Glutamatergic neuron (in vitro differentiated cells): ENCODE measurements at regions not wholly inside any gene's neighbourhood (a gene's known extent, or its start where the extent isn't known, plus 50 kb on each side); places are given as distances from the start of the nearest gene placed in this dataset.

Experiments used
- DNase-seq: peaks from one replicate; pipeline ENCODE4 v3.0.0; 2022
- H3K27ac Mint-ChIP-seq: one replicate; pipeline ENCODE4 v1.8.0; 2020; ENCODE audit warnings: mild to moderate bottlenecking, mixed read lengths, inconsistent platforms; ENCODE audit not compliant: unreplicated experiment
- H3K27me3 Mint-ChIP-seq: one replicate; pipeline ENCODE4 v1.8.0; 2020; ENCODE audit warnings: mild to moderate bottlenecking, moderate library complexity, mixed read lengths, inconsistent platforms; ENCODE audit not compliant: unreplicated experiment
- H3K36me3 Mint-ChIP-seq: one replicate; pipeline ENCODE4 v1.8.0; 2020; ENCODE audit warnings: mild to moderate bottlenecking, mixed read lengths, inconsistent platforms; ENCODE audit not compliant: unreplicated experiment
- H3K4me1 Mint-ChIP-seq: one replicate; pipeline ENCODE4 v1.8.0; 2020; ENCODE audit warnings: mild to moderate bottlenecking, low read depth, mixed read lengths, inconsistent platforms; ENCODE audit not compliant: unreplicated experiment
- H3K4me3 Mint-ChIP-seq: one replicate; pipeline ENCODE4 v1.8.0; 2020; ENCODE audit warnings: mild to moderate bottlenecking, mixed read lengths, inconsistent platforms; ENCODE audit not compliant: unreplicated experiment
- H3K9me3 Mint-ChIP-seq: one replicate; pipeline ENCODE4 v1.8.0; 2020; ENCODE audit warnings: mild to moderate bottlenecking, moderate library complexity, mixed read lengths, inconsistent platforms; ENCODE audit not compliant: unreplicated experiment
- CTCF ChIP-seq: fragments of 200-600 bp; sonication (generic); IDR thresholded peaks from one replicate; pipeline ENCODE4 v1.5.0; 2021; ENCODE audit not compliant: partially characterized antibody, unreplicated experiment

- DNase-seq, result peak; percentile 41
- Mint-ChIP-seq H3K27ac (no peak overlapping the region), H3K27me3 (no peaks in the 10 kb centered on the region), H3K36me3 (no peaks in the 10 kb centered on the region), H3K4me3 (no peak overlapping the region), H3K4me1 (peaks cover 8% of the 10 kb centered on the region), H3K9me3 (peaks cover 4% of the 10 kb centered on the region)
- TF ChIP-seq CTCF, result no peak
Observed at GRCh38 chr10:4475827-4476490, 350.0 kb upstream of the AKR1E2 start.

DNA sequence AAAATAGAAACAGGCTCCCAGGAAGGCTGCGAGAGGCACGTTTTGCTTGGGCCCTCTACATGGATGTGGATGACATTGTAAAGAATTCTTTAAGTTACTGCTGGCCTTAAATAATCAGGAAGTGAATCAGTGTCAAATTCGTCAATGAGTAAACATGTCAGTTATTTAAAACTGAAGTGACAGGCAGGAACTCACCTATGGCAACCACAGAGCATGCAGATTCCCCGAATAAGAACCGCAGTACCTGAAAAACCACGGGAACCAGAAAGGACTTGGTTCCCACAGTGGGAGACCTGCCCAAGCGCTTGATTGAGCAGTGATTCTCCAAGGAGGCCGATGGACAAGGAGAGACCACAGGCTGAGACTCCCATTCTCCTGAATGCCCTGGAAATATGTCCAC, 351.2 kb upstream of the AKR1E2 start:
- H3K4me1 Mint-ChIP-seq, result peaks cover 8% of the 10 kb centered on the region
- H3K27ac Mint-ChIP-seq, result no peak overlapping the region
- peaks cover 4% of the 10 kb centered on the region for H3K9me3 Mint-ChIP-seq
- H3K36me3 Mint-ChIP-seq, result no peaks in the 10 kb centered on the region
- no peak overlapping the region for H3K4me3 Mint-ChIP-seq
- no peak for TF ChIP-seq CTCF
- no peak for DNase-seq
- no peaks in the 10 kb centered on the region for H3K27me3 Mint-ChIP-seq

- Mint-ChIP-seq H3K27me3 (no peaks in the 10 kb centered on the region), H3K27ac (no peak overlapping the region), H3K4me1 (peaks cover 8% of the 10 kb centered on the region), H3K9me3 (peaks cover 4% of the 10 kb centered on the region), H3K36me3 (no peaks in the 10 kb centered on the region), H3K4me3 (no peak overlapping the region)
- TF ChIP-seq CTCF, result no peak
- no peak for DNase-seq
Observed at GRCh38 chr10:4473977-4474376, 352.0 kb upstream of the AKR1E2 start.

GRCh38 chr10:4472190-4472904, 353.7 kb upstream of the AKR1E2 start:
- no peak for DNase-seq
- Mint-ChIP-seq H3K27ac (no peak overlapping the region), H3K4me3 (no peak overlapping the region), H3K4me1 (peaks cover 8% of the 10 kb centered on the region), H3K27me3 (no peaks in the 10 kb centered on the region), H3K36me3 (no peaks in the 10 kb centered on the region), H3K9me3 (peaks cover 4% of the 10 kb centered on the region)
- no peak for TF ChIP-seq CTCF

DNA sequence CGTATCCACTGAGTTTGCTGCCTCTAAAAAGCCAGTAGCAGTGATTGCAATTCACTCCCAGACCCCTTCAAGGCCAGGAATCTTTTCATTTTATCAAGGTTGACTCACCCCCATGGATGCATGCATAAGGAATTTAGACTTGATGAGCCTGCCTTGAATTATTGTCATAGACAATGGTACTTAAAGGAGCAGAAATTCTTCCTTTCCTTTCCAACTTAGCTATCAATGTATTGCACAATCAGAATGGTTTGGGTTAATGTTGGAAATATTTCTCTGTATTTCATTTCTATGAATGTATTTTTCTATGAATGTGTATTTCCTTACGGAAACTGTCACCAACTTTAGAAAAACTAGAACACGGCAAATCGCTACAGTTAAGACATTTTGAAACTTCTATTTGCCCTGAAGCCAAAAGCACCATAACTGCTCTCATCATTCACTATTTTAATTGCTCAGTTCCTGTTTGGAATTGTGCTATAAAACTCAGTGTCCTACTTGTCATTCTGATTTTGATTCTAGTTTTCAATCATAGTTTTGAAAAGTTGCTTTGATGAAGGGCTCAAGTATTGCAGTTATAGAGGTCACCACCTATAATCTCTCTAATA, 355.7 kb upstream of the AKR1E2 start:
- TF ChIP-seq CTCF, result no peak
- H3K27ac Mint-ChIP-seq, result no peak overlapping the region
- no peaks in the 10 kb centered on the region for H3K36me3 Mint-ChIP-seq
- no peak for DNase-seq
- no peak overlapping the region for H3K4me3 Mint-ChIP-seq
- no peaks in the 10 kb centered on the region for H3K27me3 Mint-ChIP-seq
- H3K4me1 Mint-ChIP-seq, result no peaks in the 10 kb centered on the region
- H3K9me3 Mint-ChIP-seq, result no peaks in the 10 kb centered on the region
